GM03348 (cell line): ENCODE measurements at regions not wholly inside any gene's neighbourhood (a gene's known extent, or its start where the extent isn't known, plus 50 kb on each side); places are given as distances from the start of the nearest gene placed in this dataset.
A peak's percentile ranks its signal among the peaks of the same experiment; 100 is the strongest.

Experiments used
- DNase-seq: peaks from one replicate; pipeline ENCODE4 v3.0.0; 2012; ENCODE audit warnings: low spot score

DNA sequence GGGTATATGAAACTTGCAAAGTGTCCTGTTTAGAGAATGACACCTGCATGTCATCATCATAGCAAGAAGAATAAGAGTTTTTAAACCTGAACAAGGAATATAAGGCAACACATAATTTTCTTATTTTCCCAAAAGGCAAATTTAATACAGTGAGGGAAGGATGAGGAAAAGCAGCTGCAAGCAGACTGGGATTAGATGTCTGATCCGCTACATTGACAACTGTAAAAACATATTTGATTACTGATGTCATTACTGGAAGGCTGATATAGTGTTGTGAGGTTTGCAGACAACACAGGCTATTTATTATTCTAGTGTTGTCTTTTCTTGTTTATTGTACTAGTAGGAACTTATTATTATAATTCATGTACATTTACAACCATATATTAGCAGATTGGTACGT lies 528.7 kb downstream of the ZIC1 start:
- no peak for DNase-seq

- no peak for DNase-seq
Observed at GRCh38 chr3:147939425-147939824, 530.3 kb downstream of the ZIC1 start.

GRCh38 chr3:147939839-147940238 lies 530.7 kb downstream of the ZIC1 start:
- no peak for DNase-seq

DNA sequence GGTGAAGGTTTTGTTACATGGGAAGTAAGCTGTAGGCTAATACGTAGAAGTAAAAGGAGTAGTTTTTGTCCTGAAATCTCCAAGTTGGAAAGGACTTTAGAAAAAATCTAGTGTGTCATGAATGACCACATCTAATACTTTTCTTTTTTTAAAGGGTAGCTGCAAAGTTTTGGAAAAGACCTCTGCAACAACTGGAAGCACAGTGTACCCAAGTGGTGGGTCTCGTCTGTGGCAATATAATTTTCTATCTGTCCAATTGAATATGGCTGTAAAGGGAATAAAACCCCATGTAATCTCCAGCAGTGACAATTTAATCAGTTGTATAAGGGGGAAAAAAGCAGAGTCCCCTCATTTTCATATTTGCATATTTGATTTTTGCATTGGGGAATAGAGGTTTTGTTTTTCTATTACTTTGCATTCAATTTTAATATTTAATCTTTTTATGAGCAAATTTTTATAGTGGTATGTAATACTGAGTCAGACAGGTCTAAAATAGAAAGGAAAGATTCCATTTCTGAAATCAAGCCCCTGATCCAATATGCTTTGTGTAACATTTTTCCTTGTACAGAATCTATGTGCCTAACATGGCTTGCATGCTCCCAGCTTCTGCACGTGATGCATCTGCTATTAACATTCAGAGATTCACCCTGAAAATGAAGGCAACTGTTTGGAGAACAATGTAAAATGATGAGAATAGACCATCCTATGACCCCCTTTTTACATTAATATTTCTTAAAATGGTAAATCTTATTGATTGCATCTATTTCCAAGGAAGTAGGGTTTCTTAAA lies 531.4 kb downstream of the ZIC1 start:
- DNase-seq: no peak

DNA sequence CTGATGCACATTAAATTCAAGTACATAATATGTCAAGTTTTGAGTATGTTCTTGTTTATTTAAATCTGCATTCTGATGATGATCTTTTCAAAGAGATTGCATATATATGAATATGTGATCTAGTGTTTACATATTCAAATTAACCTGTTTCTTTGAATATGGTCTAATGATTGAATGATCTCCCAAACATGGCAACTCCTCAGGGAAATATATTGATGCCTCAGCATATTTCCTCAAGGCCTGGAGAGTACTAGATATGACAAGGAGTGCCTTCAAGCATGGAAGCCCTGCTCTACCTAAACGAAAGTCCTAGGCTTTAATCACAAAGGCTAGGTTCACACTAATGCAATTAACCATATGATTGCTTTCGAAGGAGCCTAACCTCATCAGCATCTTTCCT lies 532.8 kb downstream of the ZIC1 start:
- no peak for DNase-seq

GRCh38 chr3:147943265-147943945 lies 534.2 kb downstream of the ZIC1 start:
- DNase-seq: peak; percentile 67

DNA sequence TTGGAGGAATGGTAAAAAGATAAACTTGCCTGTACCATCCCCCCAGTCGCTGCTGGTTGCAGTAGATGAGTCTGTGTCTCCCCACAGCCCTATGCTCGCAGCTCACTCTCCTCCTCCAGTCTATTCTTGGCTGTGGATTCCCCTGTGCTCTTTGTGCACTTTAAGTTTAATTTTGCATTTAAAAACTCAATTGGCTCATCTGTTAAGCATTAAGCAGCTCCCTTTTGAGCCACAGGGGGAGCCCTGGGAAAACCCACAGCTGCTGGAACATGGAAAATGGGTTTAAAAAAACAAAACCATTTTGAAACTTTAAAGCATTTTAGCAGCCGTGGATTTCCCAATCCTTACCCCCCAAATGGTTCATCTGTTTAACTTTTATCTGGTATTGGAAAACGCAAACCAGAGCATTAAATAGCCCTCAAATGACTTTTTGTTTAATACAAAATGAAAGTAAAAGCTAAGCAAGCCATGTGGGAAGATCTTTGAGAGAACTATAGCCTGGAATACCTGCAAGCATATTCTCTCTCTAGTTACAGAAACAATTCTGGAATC lies 536.9 kb downstream of the ZIC1 start:
- peak; percentile 84 for DNase-seq

DNA sequence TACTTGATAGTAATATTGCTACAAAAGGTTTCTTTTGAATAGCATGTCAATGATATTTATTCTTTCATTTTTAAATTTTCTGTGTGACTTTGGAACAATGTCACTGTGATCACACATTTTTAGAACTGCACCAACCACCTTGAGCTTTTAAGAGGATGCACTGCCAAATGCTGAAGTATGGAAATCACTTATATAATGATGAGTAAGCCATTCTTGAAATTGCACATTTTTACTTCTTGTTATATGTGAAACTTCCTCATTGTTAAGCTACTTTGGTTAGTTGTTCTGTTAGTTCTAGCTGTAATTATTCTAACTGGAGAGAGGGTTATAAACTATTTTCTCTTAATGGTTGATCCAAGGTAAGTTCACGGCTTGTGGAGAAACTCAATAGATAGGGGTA lies 547.5 kb downstream of the ZIC1 start:
- no peak for DNase-seq

DNA sequence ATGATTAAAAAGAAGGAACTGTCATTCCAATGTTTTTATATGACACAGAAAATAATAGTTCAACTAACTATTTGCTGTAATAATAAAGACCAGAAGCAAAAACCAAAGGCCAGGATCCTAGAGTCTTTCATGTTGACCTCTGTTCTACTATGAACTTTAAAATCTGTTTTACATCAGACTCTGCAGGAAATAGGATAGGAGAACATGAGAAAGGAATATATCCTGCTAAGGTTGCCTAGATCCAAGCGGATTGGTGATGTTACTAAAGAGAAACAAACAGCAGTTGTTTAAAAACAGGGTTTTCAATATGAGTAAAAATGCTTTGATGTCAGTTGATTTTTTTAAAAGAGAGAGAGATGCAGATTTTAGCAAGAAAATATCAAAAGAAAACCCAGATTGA lies 549.6 kb downstream of the ZIC1 start:
- DNase-seq: no peak

DNA sequence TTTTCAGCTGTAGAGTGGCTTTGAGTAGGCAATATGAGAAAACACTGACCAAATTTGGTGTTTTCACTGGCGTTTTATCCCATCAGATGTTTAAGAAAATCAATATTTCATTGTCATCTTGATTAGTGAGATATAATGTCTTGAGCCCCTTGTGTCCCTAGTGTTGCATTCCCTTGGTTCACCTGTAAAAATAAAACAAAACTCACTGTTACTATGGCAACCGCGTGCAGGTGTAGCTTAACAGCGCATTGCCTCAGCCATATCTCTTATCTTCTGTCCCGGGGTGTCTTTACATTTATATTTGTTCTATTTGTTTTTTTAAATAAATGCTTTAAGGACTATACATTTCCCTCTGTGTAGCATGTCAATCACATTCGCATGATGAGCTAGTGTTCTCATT lies 551.6 kb downstream of the ZIC1 start:
- DNase-seq: no peak

DNA sequence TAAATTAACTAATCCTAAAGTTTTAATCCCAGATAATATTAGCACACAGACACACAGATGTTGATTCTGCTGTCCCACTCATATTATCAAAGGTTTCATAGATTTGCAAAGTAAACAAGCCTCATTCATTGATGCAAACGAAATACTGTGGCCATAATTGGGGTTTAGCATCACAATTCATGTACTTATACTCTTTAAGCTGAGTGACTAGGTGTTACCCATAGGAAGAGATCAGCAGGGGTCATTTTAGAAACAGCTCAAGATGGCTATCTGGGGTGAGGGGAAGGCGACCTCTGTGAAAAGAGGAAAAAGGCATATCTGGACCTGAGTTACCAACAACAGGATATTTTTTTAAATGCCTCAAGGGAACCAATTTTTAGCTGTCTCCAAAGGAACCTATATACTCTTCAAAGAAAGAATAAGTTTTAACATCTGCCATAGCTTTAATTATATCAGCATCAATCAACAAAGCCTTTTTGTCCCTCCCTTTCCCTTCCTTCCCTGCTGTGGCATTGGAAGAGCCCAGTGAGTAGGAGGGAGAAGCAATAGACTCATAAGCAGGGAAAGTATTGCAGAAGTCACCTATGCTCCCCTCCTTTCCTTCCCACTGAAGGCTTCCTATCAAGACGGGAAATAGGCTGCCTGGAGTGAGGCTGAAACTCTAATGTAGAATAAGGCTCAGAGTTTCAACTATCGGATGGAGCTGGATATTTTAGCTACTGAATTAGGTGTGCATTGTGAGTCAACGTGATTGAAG lies 553.4 kb downstream of the ZIC1 start:
- DNase-seq: no peak

- DNase-seq: no peak
Observed at GRCh38 chr3:147963711-147964110, 554.5 kb downstream of the ZIC1 start.

DNA sequence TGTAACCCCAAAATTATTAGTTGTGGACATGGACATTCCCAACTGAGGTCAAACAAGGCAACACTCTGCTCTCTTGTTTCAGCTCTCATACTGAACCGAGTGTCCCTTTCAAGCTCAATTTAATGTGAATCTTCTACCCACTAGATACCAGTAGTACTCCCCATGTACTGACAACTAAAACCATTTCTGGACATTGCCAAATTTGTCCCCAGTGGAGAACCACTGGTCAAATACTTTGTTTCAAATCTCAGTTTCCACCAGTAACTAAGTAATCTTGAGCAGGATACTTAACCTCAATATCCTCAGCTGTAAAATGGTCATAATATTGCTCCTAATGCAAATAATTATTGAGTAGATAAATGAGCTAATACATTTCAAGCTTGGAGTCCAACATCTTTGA lies 566.0 kb downstream of the ZIC1 start:
- DNase-seq: no peak

DNA sequence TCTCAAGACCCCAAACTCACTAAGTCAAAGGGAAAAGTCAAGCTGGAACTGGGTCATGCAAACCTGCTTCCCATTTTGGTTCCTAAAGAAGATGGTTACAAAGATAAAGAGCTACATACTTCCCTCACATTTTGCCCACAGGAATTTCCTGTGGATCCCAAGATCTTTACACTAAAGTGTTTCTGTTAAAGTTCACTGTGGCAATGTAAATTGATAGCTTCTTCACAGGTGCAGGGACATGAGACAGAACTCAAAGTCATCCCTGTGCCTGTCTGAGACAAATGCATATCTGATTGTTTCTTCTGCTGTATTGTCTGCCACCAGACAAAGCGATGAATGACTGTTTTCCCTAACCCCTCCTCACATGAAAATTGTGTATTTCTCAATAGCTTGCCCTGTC lies 567.8 kb downstream of the ZIC1 start:
- no peak for DNase-seq

- no peak for DNase-seq
Observed at GRCh38 chr3:147987549-147987948, 578.4 kb downstream of the ZIC1 start.

GRCh38 chr3:147989344-147989743 lies 580.2 kb downstream of the ZIC1 start:
- no peak for DNase-seq

GRCh38 chr3:148002705-148003205 lies 593.6 kb downstream of the ZIC1 start:
- DNase-seq: no peak

DNA sequence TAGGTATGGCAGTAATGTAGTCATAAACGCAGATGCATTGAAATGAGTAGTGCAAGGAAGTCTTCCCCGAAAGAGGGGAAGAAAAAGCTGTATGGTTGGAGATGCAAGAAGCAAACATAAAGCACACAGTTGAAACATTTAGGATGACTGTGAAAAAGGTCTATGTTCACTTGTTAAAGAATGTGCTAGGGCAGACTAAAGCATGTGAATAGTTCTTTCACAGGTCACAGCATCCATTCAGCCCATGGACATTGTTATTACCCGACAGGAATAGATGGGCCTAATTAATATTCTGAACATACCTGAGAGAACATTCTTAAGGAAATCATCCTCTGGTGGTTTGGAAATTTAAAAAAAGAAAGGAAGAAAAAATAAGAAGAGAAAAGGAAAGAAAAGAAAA lies 595.2 kb downstream of the ZIC1 start:
- no peak for DNase-seq

- no peak for DNase-seq
Observed at GRCh38 chr3:148005456-148005855, 596.3 kb downstream of the ZIC1 start.

DNA sequence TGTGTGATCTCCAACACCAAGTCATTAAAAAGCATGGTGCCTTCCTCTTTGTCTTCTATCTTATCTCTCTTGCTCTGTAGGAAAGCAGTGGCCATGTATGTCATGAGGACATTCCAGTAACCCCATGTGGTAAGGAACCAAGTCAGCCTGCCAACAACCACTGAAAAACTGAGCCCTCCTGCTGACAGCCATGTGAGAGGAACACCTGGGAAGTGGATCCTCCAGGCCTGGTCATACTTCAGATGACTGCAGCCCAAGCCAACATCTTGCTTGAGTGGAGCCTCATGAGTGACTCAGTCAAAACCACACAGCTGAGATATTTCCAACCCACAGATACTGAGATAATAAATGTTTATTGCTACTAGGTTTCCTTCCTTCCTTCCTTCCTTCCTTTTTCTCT lies 597.3 kb downstream of the ZIC1 start:
- DNase-seq: peak; percentile 49

- DNase-seq: no peak
Observed at GRCh38 chr3:148008591-148008990, 599.4 kb downstream of the ZIC1 start.

GRCh38 chr3:148020861-148021260 lies 611.7 kb downstream of the ZIC1 start:
- DNase-seq: no peak

DNA sequence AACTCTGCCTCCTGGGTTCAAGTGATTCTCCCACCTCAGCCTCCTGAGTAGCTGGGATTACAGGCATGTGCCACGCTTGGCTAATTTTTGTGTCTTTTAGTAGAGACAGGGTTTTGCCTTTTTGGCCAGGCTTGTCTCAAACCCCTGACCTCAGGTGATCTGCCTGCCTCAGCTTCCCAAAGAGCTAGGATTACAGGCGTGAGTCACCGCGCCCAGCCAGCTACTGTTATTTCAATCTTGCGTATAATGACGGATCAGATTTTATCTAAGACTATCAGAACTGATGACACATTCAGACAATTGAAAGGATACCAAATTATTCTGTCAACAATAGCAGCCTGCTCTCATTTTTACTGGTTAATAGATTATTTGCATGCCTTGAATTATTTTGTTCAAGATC lies 612.2 kb downstream of the ZIC1 start:
- no peak for DNase-seq
